HepG2 (cell line): ENCODE measurements at regions not wholly inside any gene's neighbourhood (a gene's known extent, or its start where the extent isn't known, plus 50 kb on each side); places are given as distances from the start of the nearest gene placed in this dataset.

Experiments used
- ATAC-seq: fragments of 200-7000 bp; cut with Tn5 transposase; 3 replicates; pipeline ENCODE4 v1.9.1; 2020; ENCODE audit warnings: mild to moderate bottlenecking, moderate library complexity
- BruUV-seq: library from RNA; stranded (reverse); fragments of 400-500 nt; replicated peaks from 2 replicates; lab custom pipeline; 2021; lab: Mats Ljungman, UMichigan
- CTCF ChIA-PET: fragments of 300-600 bp; formaldehyde crosslinking; extraction: SDS; loops from one replicate; lab custom pipeline; 2021; ENCODE audit warnings: low total read pairs, inconsistent platforms, low intra/inter-chr PET ratio; lab: Yijun Ruan, JAX
- POLR2A ChIA-PET: fragments of 350-600 bp; sonication (Branson Sonifier 250); formaldehyde crosslinking; loops from one replicate; lab custom pipeline; 2020; ENCODE audit warnings: antibody characterized with exemption, inconsistent platforms; lab: Yijun Ruan, JAX
- DNase-seq: peaks from one replicate; pipeline ENCODE4 v3.0.0-alpha.2; 2015; ENCODE audit warnings: low spot score
- FAIRE-seq: peaks from 3 replicates; lab custom pipeline; 2011; peaks lifted over from hg19 to GRCh38; lab: Jason Lieb, UNC
- H2AFZ ChIP-seq: one replicate; pipeline ENCODE4 v1.6.1; 2011; ENCODE audit warnings: low read length, inconsistent platforms
- H3K27ac ChIP-seq: fragments of 300-600 bp; 3 replicates; pipeline ENCODE4 v1.8.0; 2011; ENCODE audit warnings: mixed run types, mild to moderate bottlenecking, mixed read lengths, low read length, inconsistent platforms; ENCODE audit not compliant: insufficient read depth; ENCODE audit errors: extremely low read length
- H3K27me3 ChIP-seq, 2 experiments: fragments of 200-600 bp in 1 of 2; 2 replicates in 1 of 2; 3 replicates in 1 of 2; pipeline versions ENCODE4 v1.6.0 to v1.8.0; 2011; ENCODE audit warnings: low read length in 2 of 2, mild to moderate bottlenecking in 2 of 2, moderate library complexity in 2 of 2, inconsistent platforms in 1 of 2; ENCODE audit not compliant: insufficient read depth in 2 of 2, control insufficient read depth in 1 of 2
- H3K36me3 ChIP-seq, 2 experiments: fragments of 200-600 bp in 1 of 2; replicated peaks in 1 of 2; 2 replicates in 1 of 2; 3 replicates in 1 of 2; pipeline versions ENCODE4 v1.5.1 to v1.8.0; 2011; ENCODE audit warnings: low read length in 2 of 2, inconsistent platforms in 1 of 2; ENCODE audit not compliant: insufficient read depth in 2 of 2, control insufficient read depth in 1 of 2
- H3K4me1 ChIP-seq: 2 replicates; pipeline ENCODE4 v1.5.1; 2012; ENCODE audit warnings: low read length, inconsistent platforms; ENCODE audit not compliant: insufficient read depth
- H3K4me2 ChIP-seq: 2 replicates; pipeline ENCODE4 v1.6.0; 2011; ENCODE audit warnings: low read depth, low read length, inconsistent platforms
- H3K4me3 ChIP-seq, 3 experiments: fragments of 200-600 bp in 1 of 3; sonication (generic), shearing (Covaris generic) in 1 of 3; replicated peaks in 1 of 3; 2 replicates each; pipeline ENCODE4 v1.5.1; 2011 to 2016; ENCODE audit warnings: low read length in 3 of 3, inconsistent platforms in 2 of 3, low read depth in 2 of 3, mild to moderate bottlenecking in 2 of 3, control low read depth in 1 of 3, mixed read lengths in 1 of 3; ENCODE audit not compliant: insufficient read depth in 1 of 3
- H3K79me2 ChIP-seq: one replicate; pipeline ENCODE4 v1.6.1; 2011; ENCODE audit warnings: low read length, inconsistent platforms; ENCODE audit not compliant: insufficient read depth
- H3K9ac ChIP-seq: 2 replicates; pipeline ENCODE4 v1.6.0; 2011; ENCODE audit warnings: mild to moderate bottlenecking, low read depth, low read length, inconsistent platforms; ENCODE audit not compliant: insufficient read depth
- H3K9me3 ChIP-seq: 2 replicates; pipeline ENCODE4 v1.5.1; 2012; ENCODE audit warnings: mild to moderate bottlenecking, low read length
- H4K20me1 ChIP-seq: 2 replicates; pipeline ENCODE4 v1.6.0; 2011; ENCODE audit warnings: inconsistent platforms, mild to moderate bottlenecking, low read length, moderate library complexity; ENCODE audit not compliant: insufficient read depth
- HNRNPH1 ChIP-seq: fragments of 200-400 bp; formaldehyde crosslinking; optimal IDR thresholded peaks from 2 replicates; pipeline ENCODE3; 2017; ENCODE audit warnings: mild to moderate bottlenecking, low read depth, low read length
- MIER3 ChIP-seq: IDR thresholded peaks from 2 replicates; pipeline ENCODE4 v1.6.1; 2016; ENCODE audit warnings: missing compliant biosample characterization, borderline replicate concordance
- SOX5 ChIP-seq: IDR thresholded peaks from 2 replicates; pipeline ENCODE4 v1.6.1; 2016; ENCODE audit warnings: borderline replicate concordance
- TRAFD1 ChIP-seq: sonication (generic); formaldehyde crosslinking; IDR thresholded peaks from 2 replicates; pipeline ENCODE4 v1.5.1; 2020; ENCODE audit warnings: missing genetic modification reagents, mild to moderate bottlenecking, borderline replicate concordance
- TRIM22 ChIP-seq: fragments of 450-650 bp; IDR thresholded peaks from 2 replicates; pipeline ENCODE4 v1.6.1; 2017
- ZFP36 ChIP-seq: fragments of 150-350 bp; IDR thresholded peaks from 2 replicates; pipeline ENCODE4 v1.6.1; 2018; ENCODE audit warnings: borderline replicate concordance, low read length, low read depth; ENCODE audit not compliant: partially characterized antibody
- ZFX ChIP-seq: sonication (generic); formaldehyde crosslinking; IDR thresholded peaks from 2 replicates; pipeline ENCODE4 v1.4.0; 2020; ENCODE audit warnings: mild to moderate bottlenecking, low read depth, missing genetic modification reagents, moderate library complexity
- ZKSCAN8 ChIP-seq: IDR thresholded peaks from 2 replicates; pipeline ENCODE4 v1.6.1; 2016; ENCODE audit warnings: borderline replicate concordance, missing genetic modification reagents, missing compliant biosample characterization
- ZNF224 ChIP-seq: sonication (generic); formaldehyde crosslinking; IDR thresholded peaks from 2 replicates; pipeline ENCODE4 v1.5.0; 2020; ENCODE audit warnings: mild to moderate bottlenecking, missing genetic modification reagents
- ZNF225 ChIP-seq: sonication (generic); formaldehyde crosslinking; IDR thresholded peaks from 2 replicates; pipeline ENCODE4 v1.4.0; 2020; ENCODE audit warnings: mild to moderate bottlenecking, missing genetic modification reagents
- ZNF280B ChIP-seq: sonication (generic); formaldehyde crosslinking; IDR thresholded peaks from 2 replicates; pipeline ENCODE4 v1.5.0; 2020; ENCODE audit warnings: missing genetic modification reagents, mild to moderate bottlenecking, borderline replicate concordance
- ZNF3 ChIP-seq: IDR thresholded peaks from 2 replicates; pipeline ENCODE4 v1.7.0; 2017; ENCODE audit warnings: inconsistent platforms
- WGBS: methylation state at CpG from one replicate; pipeline ENCODE4 v1.1.6; 2017; ENCODE audit warnings: low lambda C conversion rate; 5-methylcytosine and 5-hydroxymethylcytosine counted together
- in situ Hi-C: cut with HindIII; loops from 2 replicates; pipeline ENCODE4 v1.10.0; 2017; ENCODE audit warnings: low pct_unique_long_range_greater_than_20kb; ENCODE audit not compliant: extremely low pct_ligation_motif_present
- intact Hi-C: fragments of 100-400 bp; cut with micrococcal nuclease; formaldehyde crosslinking; loops from one replicate; pipeline ENCODE4 v1.10.0; 2022; ENCODE audit not compliant: unreplicated experiment

- no peak for FAIRE-seq
These were observed 191.4 kb downstream of the ZBTB18 start for GRCh38 chr1:244242446-244242845.

More at GRCh38 chr1:244242446-244242845, 191.4 kb downstream of the ZBTB18 start:
- H3K27me3 ChIP-seq, result no peaks in the 10 kb centered on the region; a peak in 1 of 5 replicates
- H3K4me2 ChIP-seq, result no peak overlapping the region
- no peaks in the 10 kb centered on the region for H3K79me2 ChIP-seq
- in situ Hi-C loops, result no loop called here
- no peaks in the 10 kb centered on the region for H3K36me3 ChIP-seq
- H3K4me3 ChIP-seq, result no peak overlapping the region
- H3K9ac ChIP-seq, result no peak overlapping the region
- H3K4me1 ChIP-seq, result peaks cover 7% of the 10 kb centered on the region; the same call in 1 of the 2 replicates
- POLR2A ChIA-PET, result no interaction called here
- H3K27ac ChIP-seq, result no peak overlapping the region
- no peaks in the 10 kb centered on the region for H4K20me1 ChIP-seq
- H2AFZ ChIP-seq, result no peak overlapping the region
- no peaks in the 10 kb centered on the region for H3K9me3 ChIP-seq
- DNase-seq, result no peak
- WGBS, result 64% methylated on average over 5 of the region's 5 CpGs
- TF ChIP-seq ZNF224 (CRISPR knock-in tag) (no peak), ZKSCAN8 (CRISPR knock-in tag) (no peak), ZNF280B (no peak), ZFX (CRISPR knock-in tag) (no peak), TRIM22 (no peak), TRAFD1 (CRISPR knock-in tag) (no peak), ZNF3 (CRISPR knock-in tag) (no peak), SOX5 (CRISPR knock-in tag) (no peak), HNRNPH1 (no peak), ZNF225 (CRISPR knock-in tag) (no peak), ZFP36 (no peak), MIER3 (CRISPR knock-in tag) (no peak)
- TF ChIP-seq, all 625 proteins: peak for 0
- no TSS peak for BruUV-seq
- CTCF ChIA-PET, result no interaction called here
- intact Hi-C loops, result no loop called here
- no peak for ATAC-seq
